HepG2 (cell line): ENCODE measurements at regions not wholly inside any gene's neighbourhood (a gene's known extent, or its start where the extent isn't known, plus 50 kb on each side); places are given as distances from the start of the nearest gene placed in this dataset.

Source experiments
- ATAC-seq: fragments of 200-7000 bp; cut with Tn5 transposase; 3 replicates; pipeline ENCODE4 v1.9.1; 2020; ENCODE audit warnings: mild to moderate bottlenecking, moderate library complexity
- BruUV-seq: library from RNA; stranded (reverse); fragments of 400-500 nt; replicated peaks from 2 replicates; lab custom pipeline; 2021; lab: Mats Ljungman, UMichigan
- CTCF ChIA-PET: fragments of 300-600 bp; formaldehyde crosslinking; extraction: SDS; loops from one replicate; lab custom pipeline; 2021; ENCODE audit warnings: low total read pairs, inconsistent platforms, low intra/inter-chr PET ratio; lab: Yijun Ruan, JAX
- POLR2A ChIA-PET: fragments of 350-600 bp; sonication (Branson Sonifier 250); formaldehyde crosslinking; loops from one replicate; lab custom pipeline; 2020; ENCODE audit warnings: antibody characterized with exemption, inconsistent platforms; lab: Yijun Ruan, JAX
- DNase-seq: peaks from one replicate; pipeline ENCODE4 v3.0.0-alpha.2; 2015; ENCODE audit warnings: low spot score
- FAIRE-seq: peaks from 3 replicates; lab custom pipeline; 2011; peaks lifted over from hg19 to GRCh38; lab: Jason Lieb, UNC
- H2AFZ ChIP-seq: one replicate; pipeline ENCODE4 v1.6.1; 2011; ENCODE audit warnings: low read length, inconsistent platforms
- H3K27ac ChIP-seq: fragments of 300-600 bp; 3 replicates; pipeline ENCODE4 v1.8.0; 2011; ENCODE audit warnings: mixed run types, mild to moderate bottlenecking, mixed read lengths, low read length, inconsistent platforms; ENCODE audit not compliant: insufficient read depth; ENCODE audit errors: extremely low read length
- H3K27me3 ChIP-seq, 2 experiments: fragments of 200-600 bp in 1 of 2; 2 replicates in 1 of 2; 3 replicates in 1 of 2; pipeline versions ENCODE4 v1.6.0 to v1.8.0; 2011; ENCODE audit warnings: low read length in 2 of 2, mild to moderate bottlenecking in 2 of 2, moderate library complexity in 2 of 2, inconsistent platforms in 1 of 2; ENCODE audit not compliant: insufficient read depth in 2 of 2, control insufficient read depth in 1 of 2
- H3K36me3 ChIP-seq, 2 experiments: fragments of 200-600 bp in 1 of 2; replicated peaks in 1 of 2; 2 replicates in 1 of 2; 3 replicates in 1 of 2; pipeline versions ENCODE4 v1.5.1 to v1.8.0; 2011; ENCODE audit warnings: low read length in 2 of 2, inconsistent platforms in 1 of 2; ENCODE audit not compliant: insufficient read depth in 2 of 2, control insufficient read depth in 1 of 2
- H3K4me1 ChIP-seq: 2 replicates; pipeline ENCODE4 v1.5.1; 2012; ENCODE audit warnings: low read length, inconsistent platforms; ENCODE audit not compliant: insufficient read depth
- H3K4me2 ChIP-seq: 2 replicates; pipeline ENCODE4 v1.6.0; 2011; ENCODE audit warnings: low read depth, low read length, inconsistent platforms
- H3K4me3 ChIP-seq, 3 experiments: fragments of 200-600 bp in 1 of 3; sonication (generic), shearing (Covaris generic) in 1 of 3; replicated peaks in 1 of 3; 2 replicates each; pipeline ENCODE4 v1.5.1; 2011 to 2016; ENCODE audit warnings: low read length in 3 of 3, inconsistent platforms in 2 of 3, low read depth in 2 of 3, mild to moderate bottlenecking in 2 of 3, control low read depth in 1 of 3, mixed read lengths in 1 of 3; ENCODE audit not compliant: insufficient read depth in 1 of 3
- H3K79me2 ChIP-seq: one replicate; pipeline ENCODE4 v1.6.1; 2011; ENCODE audit warnings: low read length, inconsistent platforms; ENCODE audit not compliant: insufficient read depth
- H3K9ac ChIP-seq: 2 replicates; pipeline ENCODE4 v1.6.0; 2011; ENCODE audit warnings: mild to moderate bottlenecking, low read depth, low read length, inconsistent platforms; ENCODE audit not compliant: insufficient read depth
- H3K9me3 ChIP-seq: 2 replicates; pipeline ENCODE4 v1.5.1; 2012; ENCODE audit warnings: mild to moderate bottlenecking, low read length
- H4K20me1 ChIP-seq: 2 replicates; pipeline ENCODE4 v1.6.0; 2011; ENCODE audit warnings: inconsistent platforms, mild to moderate bottlenecking, low read length, moderate library complexity; ENCODE audit not compliant: insufficient read depth
- AGO2 ChIP-seq: fragments of 200-400 bp; formaldehyde crosslinking; optimal IDR thresholded peaks from 2 replicates; pipeline ENCODE3; 2017; ENCODE audit warnings: mild to moderate bottlenecking, low read depth, low read length, moderate library complexity
- ATF1 ChIP-seq: IDR thresholded peaks from 2 replicates; pipeline ENCODE4 v1.6.1; 2016; ENCODE audit warnings: mild to moderate bottlenecking, control low read depth
- ATF7 ChIP-seq, 2 experiments: fragments of 450-650 bp in 1 of 2; sonication (generic) in 1 of 2; formaldehyde crosslinking in 1 of 2; IDR thresholded peaks; 2 replicates each; pipeline versions ENCODE4 v1.4.0 to v1.6.1; 2016 to 2020; ENCODE audit warnings: antibody characterized with exemption in 1 of 2, mild to moderate bottlenecking in 1 of 2, missing genetic modification reagents in 1 of 2
- CC2D1A ChIP-seq: sonication (generic); formaldehyde crosslinking; IDR thresholded peaks from 2 replicates; pipeline ENCODE4 v1.8.1; 2023; ENCODE audit warnings: mild to moderate bottlenecking, missing genetic modification reagents
- E2F1 ChIP-seq: sonication (generic); formaldehyde crosslinking; IDR thresholded peaks from 2 replicates; pipeline ENCODE4 v1.5.0; 2020; ENCODE audit warnings: missing genetic modification reagents
- MIER2 ChIP-seq: IDR thresholded peaks from 2 replicates; pipeline ENCODE4 v1.6.1; 2016; ENCODE audit warnings: missing biosample characterization, missing genetic modification reagents
- MTF2 ChIP-seq: sonication (generic); formaldehyde crosslinking; IDR thresholded peaks from 2 replicates; pipeline ENCODE4 v1.5.0; 2020; ENCODE audit warnings: missing genetic modification reagents, borderline replicate concordance
- MYC ChIP-seq: sonication (generic); formaldehyde crosslinking; IDR thresholded peaks from 2 replicates; pipeline ENCODE4 v1.9.0; 2021; ENCODE audit warnings: missing genetic modification reagents, borderline replicate concordance
- NR3C1 ChIP-seq: sonication (generic); formaldehyde crosslinking; IDR thresholded peaks from 2 replicates; pipeline ENCODE4 v1.4.0; 2020; ENCODE audit warnings: missing genetic modification reagents
- PTBP1 ChIP-seq: fragments of 200-400 bp; formaldehyde crosslinking; IDR thresholded peaks from 2 replicates; pipeline ENCODE4 v1.6.1; 2018; ENCODE audit warnings: low read length, low read depth; ENCODE audit not compliant: poor library complexity, severe bottlenecking
- TEAD2 ChIP-seq: sonication (generic); formaldehyde crosslinking; IDR thresholded peaks from 2 replicates; pipeline ENCODE4 v1.9.0; 2021; ENCODE audit warnings: missing genetic modification reagents
- ZBTB1 ChIP-seq: sonication (generic); formaldehyde crosslinking; IDR thresholded peaks from 2 replicates; pipeline ENCODE4 v1.4.0; 2020; ENCODE audit warnings: missing genetic modification reagents, borderline replicate concordance
- ZBTB26 ChIP-seq: IDR thresholded peaks from 2 replicates; pipeline ENCODE4 v1.6.1; 2016; ENCODE audit warnings: missing compliant biosample characterization, missing genetic modification reagents, borderline replicate concordance
- ZBTB42 ChIP-seq: sonication (generic); formaldehyde crosslinking; IDR thresholded peaks from 2 replicates; pipeline ENCODE4 v1.5.0; 2020; ENCODE audit warnings: mild to moderate bottlenecking, missing genetic modification reagents
- ZNF232 ChIP-seq: sonication (generic); formaldehyde crosslinking; IDR thresholded peaks from 2 replicates; pipeline ENCODE4 v1.4.0; 2020; ENCODE audit warnings: missing genetic modification reagents, borderline replicate concordance
- ZNF563 ChIP-seq: sonication (generic); formaldehyde crosslinking; IDR thresholded peaks from 2 replicates; pipeline ENCODE4 v1.8.0; 2022; ENCODE audit warnings: mild to moderate bottlenecking, moderate library complexity, missing genetic modification reagents
- ZNF780A ChIP-seq: sonication (generic); formaldehyde crosslinking; IDR thresholded peaks from 2 replicates; pipeline ENCODE4 v1.8.0; 2022; ENCODE audit warnings: mild to moderate bottlenecking, missing genetic modification reagents, moderate library complexity
- WGBS: methylation state at CpG from one replicate; pipeline ENCODE4 v1.1.6; 2017; ENCODE audit warnings: low lambda C conversion rate; 5-methylcytosine and 5-hydroxymethylcytosine counted together
- in situ Hi-C: cut with HindIII; loops from 2 replicates; pipeline ENCODE4 v1.10.0; 2017; ENCODE audit warnings: low pct_unique_long_range_greater_than_20kb; ENCODE audit not compliant: extremely low pct_ligation_motif_present
- intact Hi-C: fragments of 100-400 bp; cut with micrococcal nuclease; formaldehyde crosslinking; loops from one replicate; pipeline ENCODE4 v1.10.0; 2022; ENCODE audit not compliant: unreplicated experiment
- TF ChIP-seq, protein P1 (sequence below): sonication (generic); formaldehyde crosslinking; IDR thresholded peaks from 2 replicates; pipeline ENCODE4 v1.4.0; 2020; ENCODE audit warnings: missing genetic modification reagents; ENCODE audit errors: not compliant biosample characterization
- TF ChIP-seq, protein P2 (sequence below), 2 experiments: sonication (generic) in 1 of 2; formaldehyde crosslinking in 1 of 2; IDR thresholded peaks; 2 replicates each; pipeline versions ENCODE4 v1.4.0 to v1.6.1; 2016 to 2020; ENCODE audit warnings: borderline replicate concordance in 1 of 2, low read depth in 1 of 2, mild to moderate bottlenecking in 1 of 2, missing genetic modification reagents in 1 of 2

- no peak for DNase-seq
- WGBS, result 11% methylated on average over 3 of the region's 7 CpGs
- H4K20me1 ChIP-seq, result no peaks in the 10 kb centered on the region
- ChIA-PET CTCF (no interaction called here), POLR2A (no interaction called here)
- no peak overlapping the region for H3K4me2 ChIP-seq
- no peak overlapping the region for H2AFZ ChIP-seq
- in situ Hi-C loops (no loop called here), intact Hi-C loops (no loop called here)
- TF ChIP-seq MIER2 (CRISPR knock-in tag), result no peak
- no peak for TF ChIP-seq ZBTB42
- no peak for TF ChIP-seq MTF2
- TF ChIP-seq, protein P1, sequence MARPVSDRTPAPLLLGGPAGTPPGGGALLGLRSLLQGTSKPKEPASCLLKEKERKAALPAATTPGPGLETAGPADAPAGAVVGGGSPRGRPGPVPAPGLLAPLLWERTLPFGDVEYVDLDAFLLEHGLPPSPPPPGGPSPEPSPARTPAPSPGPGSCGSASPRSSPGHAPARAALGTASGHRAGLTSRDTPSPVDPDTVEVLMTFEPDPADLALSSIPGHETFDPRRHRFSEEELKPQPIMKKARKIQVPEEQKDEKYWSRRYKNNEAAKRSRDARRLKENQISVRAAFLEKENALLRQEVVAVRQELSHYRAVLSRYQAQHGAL (CRISPR knock-in tag), result no peak
- TF ChIP-seq CC2D1A, result no peak
- no peak for TF ChIP-seq PTBP1
- no peak for TF ChIP-seq ZNF780A (CRISPR knock-in tag)
- TF ChIP-seq E2F1 (CRISPR knock-in tag), result no peak
- TF ChIP-seq AGO2, result no peak
- TF ChIP-seq MYC, result no peak
- TF ChIP-seq, protein P2, sequence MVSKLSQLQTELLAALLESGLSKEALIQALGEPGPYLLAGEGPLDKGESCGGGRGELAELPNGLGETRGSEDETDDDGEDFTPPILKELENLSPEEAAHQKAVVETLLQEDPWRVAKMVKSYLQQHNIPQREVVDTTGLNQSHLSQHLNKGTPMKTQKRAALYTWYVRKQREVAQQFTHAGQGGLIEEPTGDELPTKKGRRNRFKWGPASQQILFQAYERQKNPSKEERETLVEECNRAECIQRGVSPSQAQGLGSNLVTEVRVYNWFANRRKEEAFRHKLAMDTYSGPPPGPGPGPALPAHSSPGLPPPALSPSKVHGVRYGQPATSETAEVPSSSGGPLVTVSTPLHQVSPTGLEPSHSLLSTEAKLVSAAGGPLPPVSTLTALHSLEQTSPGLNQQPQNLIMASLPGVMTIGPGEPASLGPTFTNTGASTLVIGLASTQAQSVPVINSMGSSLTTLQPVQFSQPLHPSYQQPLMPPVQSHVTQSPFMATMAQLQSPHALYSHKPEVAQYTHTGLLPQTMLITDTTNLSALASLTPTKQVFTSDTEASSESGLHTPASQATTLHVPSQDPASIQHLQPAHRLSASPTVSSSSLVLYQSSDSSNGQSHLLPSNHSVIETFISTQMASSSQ (IDR thresholded peaks at IDR 0.05; ENCODE audit: low read depth), result no peak
- TF ChIP-seq, protein P2 (CRISPR knock-in tag; IDR thresholded peaks at IDR 0.05; ENCODE audit: borderline replicate concordance), result no peak
- TF ChIP-seq ZBTB1 (CRISPR knock-in tag), result no peak
- no peak for TF ChIP-seq ZNF563
- TF ChIP-seq NR3C1 (CRISPR knock-in tag), result no peak
- TF ChIP-seq ATF1 (CRISPR knock-in tag), result no peak
- no peak for TF ChIP-seq TEAD2
- TF ChIP-seq ATF7 (IDR thresholded peaks at IDR 0.05), result no peak
- TF ChIP-seq ATF7 (CRISPR knock-in tag; IDR thresholded peaks at IDR 0.05), result no peak
- TF ChIP-seq ZNF232 (CRISPR knock-in tag), result no peak
- TF ChIP-seq ZBTB26 (CRISPR knock-in tag), result no peak
- H3K9ac ChIP-seq, result no peak overlapping the region
- H3K36me3 ChIP-seq, result no peaks in the 10 kb centered on the region
- H3K27ac ChIP-seq, result no peak overlapping the region
- no peak for FAIRE-seq
- no peaks in the 10 kb centered on the region for H3K9me3 ChIP-seq
- no peaks in the 10 kb centered on the region for H3K4me1 ChIP-seq
- BruUV-seq, result no TSS peak
- no peaks in the 10 kb centered on the region for H3K79me2 ChIP-seq
- H3K27me3 ChIP-seq, result peaks cover 0 to 49% of the 10 kb centered on the region in 2 experiments; a peak in 4 of 5 replicates
- ATAC-seq, result no peak
- no peak overlapping the region for H3K4me3 ChIP-seq
Observed at GRCh38 chr6:33925210-33925609, 121.4 kb upstream of the MLN start.
